ENCODE measurements at regions not wholly inside any gene's neighbourhood (a gene's known extent, or its start where the extent isn't known, plus 50 kb on each side); places are given as distances from the start of the nearest gene placed in this dataset.

- DNase-seq (ENCODE audit: low read depth, low spot score), result no peak
Measured at GRCh38 chr13:34411894-34412293, 530.2 kb upstream of the NBEA start.

GRCh38 chr13:34412295-34412694, 529.8 kb upstream of the NBEA start:
- DNase-seq (ENCODE audit: low read depth, low spot score), result no peak

GRCh38 chr13:34412817-34413375, 529.2 kb upstream of the NBEA start:
- DNase-seq (ENCODE audit: low read depth, low spot score), result no peak

- DNase-seq (ENCODE audit: low read depth, low spot score), result no peak
Measured at GRCh38 chr13:34413538-34414210, 528.4 kb upstream of the NBEA start.

- no peak for DNase-seq (ENCODE audit: low read depth, low spot score)
Measured at GRCh38 chr13:34414616-34415015, 527.5 kb upstream of the NBEA start.

GRCh38 chr13:34416971-34417380, 525.1 kb upstream of the NBEA start:
- no peak for DNase-seq (ENCODE audit: low read depth, low spot score)

GRCh38 chr13:34417896-34418295, 524.2 kb upstream of the NBEA start:
- no peak for DNase-seq (ENCODE audit: low read depth, low spot score)

GRCh38 chr13:34419025-34419424, 523.0 kb upstream of the NBEA start:
- DNase-seq (ENCODE audit: low read depth, low spot score), result no peak

GRCh38 chr13:34419755-34420154, 522.3 kb upstream of the NBEA start:
- DNase-seq (ENCODE audit: low read depth, low spot score), result no peak

GRCh38 chr13:34420702-34421346, 521.2 kb upstream of the NBEA start:
- no peak for DNase-seq (ENCODE audit: low read depth, low spot score)

- DNase-seq (ENCODE audit: low read depth, low spot score), result no peak
Measured at GRCh38 chr13:34421347-34421719, 520.7 kb upstream of the NBEA start.

- DNase-seq (ENCODE audit: low read depth, low spot score), result no peak
Measured at GRCh38 chr13:34421858-34422475, 520.1 kb upstream of the NBEA start.

GRCh38 chr13:34422956-34423355, 519.1 kb upstream of the NBEA start:
- no peak for DNase-seq (ENCODE audit: low read depth, low spot score)

- no peak for DNase-seq (ENCODE audit: low read depth, low spot score)
Measured at GRCh38 chr13:34425327-34425949, 516.6 kb upstream of the NBEA start.

GRCh38 chr13:34428911-34429310, 513.2 kb upstream of the NBEA start:
- no peak for DNase-seq (ENCODE audit: low read depth, low spot score)

- DNase-seq (ENCODE audit: low read depth, low spot score), result no peak
Measured at GRCh38 chr13:34430294-34430693, 511.8 kb upstream of the NBEA start.

GRCh38 chr13:34431827-34432581, 510.1 kb upstream of the NBEA start:
- DNase-seq (ENCODE audit: low read depth, low spot score), result no peak

GRCh38 chr13:34435338-34435737, 506.7 kb upstream of the NBEA start:
- DNase-seq (ENCODE audit: low read depth, low spot score), result no peak

- no peak for DNase-seq (ENCODE audit: low read depth, low spot score)
Measured at GRCh38 chr13:34437873-34438272, 504.2 kb upstream of the NBEA start.

GRCh38 chr13:34452831-34453230, 489.2 kb upstream of the NBEA start:
- DNase-seq (ENCODE audit: low read depth, low spot score), result no peak
